HFF-Myc (cell line): ENCODE measurements at regions not wholly inside any gene's neighbourhood (a gene's known extent, or its start where the extent isn't known, plus 50 kb on each side); places are given as distances from the start of the nearest gene placed in this dataset.
"Not testable (repeated sequence)": the region's sequence is repeated elsewhere in the genome, so short reads cannot be mapped to it uniquely, and the experiment has no call there.

Source experiments
- DNase-seq: peaks from one replicate; pipeline ENCODE4 v3.0.0-alpha.2; 2011; ENCODE audit warnings: low read depth; ENCODE audit errors: extremely low read depth
- H3K4me3 ChIP-seq: replicated peaks from 2 replicates; pipeline ENCODE4 v1.5.1; 2011; ENCODE audit warnings: low read depth, mild to moderate bottlenecking, control low read depth, low read length
- CTCF ChIP-seq: IDR thresholded peaks from 2 replicates; pipeline ENCODE4 v1.5.1; 2012; ENCODE audit warnings: mild to moderate bottlenecking, low read depth, low read length, control low read depth; ENCODE audit errors: missing control alignments

- DNase-seq: no peak
- TF ChIP-seq CTCF: no peak
- H3K4me3 ChIP-seq: no peak overlapping the region
Measured at GRCh38 chrX:113522814-113523213, 682.2 kb upstream of the AMOT start.

GRCh38 chrX:113514906-113515305 lies 674.3 kb upstream of the AMOT start:
- no peak for DNase-seq
- no peak for TF ChIP-seq CTCF
- H3K4me3 ChIP-seq: no peak overlapping the region

GRCh38 chrX:113512700-113513395 lies 672.2 kb upstream of the AMOT start:
- TF ChIP-seq CTCF: no peak
- no peak for DNase-seq
- H3K4me3 ChIP-seq: no peak overlapping the region

- no peak for DNase-seq
- no peak for TF ChIP-seq CTCF
- no peak overlapping the region for H3K4me3 ChIP-seq
Measured at GRCh38 chrX:113510586-113510985, 670.0 kb upstream of the AMOT start.

- H3K4me3 ChIP-seq: no peak overlapping the region
- no peak for TF ChIP-seq CTCF
- no peak for DNase-seq
Measured at GRCh38 chrX:113492895-113493294, 652.3 kb upstream of the AMOT start.

GRCh38 chrX:113473418-113473817 lies 632.8 kb upstream of the AMOT start:
- DNase-seq: no peak
- no peak overlapping the region for H3K4me3 ChIP-seq
- TF ChIP-seq CTCF: no peak

GRCh38 chrX:113473015-113473414 lies 632.4 kb upstream of the AMOT start:
- not testable (repeated sequence) for DNase-seq, H3K4me3 ChIP-seq
